WTC11 (cell line): ENCODE measurements at regions not wholly inside any gene's neighbourhood (a gene's known extent, or its start where the extent isn't known, plus 50 kb on each side); places are given as distances from the start of the nearest gene placed in this dataset.

Experiments used
- ATAC-seq: fragments of 200-7000 bp; cut with Tn5 transposase; 2 replicates; pipeline ENCODE4 v1.10.0; 2021; ENCODE audit warnings: mild to moderate bottlenecking, moderate library complexity
- CTCF ChIA-PET: fragments of 300-600 bp; sonication (Branson Sonifier 250); formaldehyde crosslinking; loops from one replicate; lab custom pipeline; 2021; ENCODE audit warnings: antibody characterized with exemption; lab: Charles Lee
- POLR2A ChIA-PET: fragments of 350-600 bp; sonication (Branson Sonifier 250); formaldehyde crosslinking; loops from one replicate; lab custom pipeline; 2021; ENCODE audit warnings: antibody characterized with exemption; lab: Charles Lee
- DNase-seq: peaks from one replicate; pipeline ENCODE4 v3.0.0; 2021; ENCODE audit warnings: low spot score
- H3K27ac Mint-ChIP-seq: 2 replicates; pipeline ENCODE4 v1.8.0; 2021; ENCODE audit warnings: mixed read lengths
- H3K27me3 Mint-ChIP-seq: 2 replicates; pipeline ENCODE4 v1.8.0; 2021; ENCODE audit warnings: low read depth, mild to moderate bottlenecking, moderate library complexity, mixed read lengths
- H3K36me3 Mint-ChIP-seq: 2 replicates; pipeline ENCODE4 v1.8.0; 2021; ENCODE audit warnings: mixed read lengths
- H3K4me1 Mint-ChIP-seq: 2 replicates; pipeline ENCODE4 v1.8.0; 2022; ENCODE audit warnings: mixed read lengths
- H3K4me3 Mint-ChIP-seq: 2 replicates; pipeline ENCODE4 v1.8.0; 2021; ENCODE audit warnings: mild to moderate bottlenecking, moderate library complexity, mixed read lengths
- H3K9me3 Mint-ChIP-seq: 2 replicates; pipeline ENCODE4 v1.8.0; 2021; ENCODE audit warnings: mixed read lengths
- AR ChIP-seq: fragments of 250-450 bp; sonication (Bioruptor Pico); IDR thresholded peaks from 2 replicates; pipeline ENCODE4 v1.9.0; 2021; ENCODE audit warnings: mild to moderate bottlenecking
- CBFB ChIP-seq: sonication (generic); formaldehyde crosslinking; IDR thresholded peaks from 2 replicates; pipeline ENCODE4 v1.8.1; 2022; ENCODE audit warnings: mild to moderate bottlenecking, low read depth, missing genetic modification reagents
- E2F5 ChIP-seq: sonication (generic); formaldehyde crosslinking; IDR thresholded peaks from 2 replicates; pipeline ENCODE4 v1.8.1; 2022; ENCODE audit warnings: mild to moderate bottlenecking, moderate library complexity, missing genetic modification reagents
- ELF4 ChIP-seq: sonication (generic); formaldehyde crosslinking; IDR thresholded peaks from 2 replicates; pipeline ENCODE4 v1.8.1; 2022; ENCODE audit warnings: low read depth, mild to moderate bottlenecking, moderate library complexity, missing genetic modification reagents
- ESRRA ChIP-seq: sonication (generic); formaldehyde crosslinking; IDR thresholded peaks from 2 replicates; pipeline ENCODE4 v1.8.1; 2022; ENCODE audit warnings: mild to moderate bottlenecking, missing genetic modification reagents, borderline replicate concordance
- FOXJ3 ChIP-seq: sonication (generic); formaldehyde crosslinking; IDR thresholded peaks from 2 replicates; pipeline ENCODE4 v1.9.0; 2021; ENCODE audit warnings: missing genetic modification reagents, mild to moderate bottlenecking, borderline replicate concordance
- FOXK1 ChIP-seq: sonication (generic); formaldehyde crosslinking; IDR thresholded peaks from 2 replicates; pipeline ENCODE4 v1.8.0; 2022; ENCODE audit warnings: mild to moderate bottlenecking, moderate library complexity, missing genetic modification reagents
- HMGXB4 ChIP-seq: sonication (generic); formaldehyde crosslinking; IDR thresholded peaks from 2 replicates; pipeline ENCODE4 v1.8.1; 2023; ENCODE audit warnings: mild to moderate bottlenecking, moderate library complexity, missing genetic modification reagents
- IRF1 ChIP-seq: sonication (generic); formaldehyde crosslinking; IDR thresholded peaks from 2 replicates; pipeline ENCODE4 v1.8.0; 2023; ENCODE audit warnings: missing genetic modification reagents
- IRF2 ChIP-seq: sonication (generic); formaldehyde crosslinking; IDR thresholded peaks from 2 replicates; pipeline ENCODE4 v1.8.0; 2022; ENCODE audit warnings: low read depth, missing genetic modification reagents, borderline replicate concordance
- MAX ChIP-seq: sonication (generic); formaldehyde crosslinking; IDR thresholded peaks from 2 replicates; pipeline ENCODE4 v1.8.0; 2022; ENCODE audit warnings: mild to moderate bottlenecking, missing genetic modification reagents
- MLX ChIP-seq: sonication (generic); formaldehyde crosslinking; IDR thresholded peaks from 2 replicates; pipeline ENCODE4 v1.8.1; 2023; ENCODE audit warnings: mild to moderate bottlenecking, missing genetic modification reagents, moderate library complexity
- NR1H2 ChIP-seq: sonication (generic); formaldehyde crosslinking; IDR thresholded peaks from 2 replicates; pipeline ENCODE4 v1.9.0; 2021; ENCODE audit warnings: mild to moderate bottlenecking, moderate library complexity, missing genetic modification reagents
- PRRX2 ChIP-seq: fragments of 250-450 bp; sonication (Bioruptor Pico); IDR thresholded peaks from 2 replicates; pipeline ENCODE4 v1.8.0; 2021; ENCODE audit warnings: mild to moderate bottlenecking
- SMAD3 ChIP-seq: sonication (generic); formaldehyde crosslinking; IDR thresholded peaks from 2 replicates; pipeline ENCODE4 v1.8.0; 2022; ENCODE audit warnings: missing genetic modification reagents, mild to moderate bottlenecking, borderline replicate concordance
- SMAD4 ChIP-seq: sonication (generic); formaldehyde crosslinking; IDR thresholded peaks from 2 replicates; pipeline ENCODE4 v1.8.0; 2022; ENCODE audit warnings: mild to moderate bottlenecking, missing genetic modification reagents
- SOX15 ChIP-seq: fragments of 250-450 bp; sonication (Bioruptor Pico); IDR thresholded peaks from 2 replicates; pipeline ENCODE4 v1.9.0; 2021; ENCODE audit warnings: mild to moderate bottlenecking
- TEAD1 ChIP-seq: sonication (generic); formaldehyde crosslinking; IDR thresholded peaks from 2 replicates; pipeline ENCODE4 v1.8.0; 2022; ENCODE audit warnings: mild to moderate bottlenecking, missing genetic modification reagents
- TP53 ChIP-seq: sonication (generic); formaldehyde crosslinking; IDR thresholded peaks from 2 replicates; pipeline ENCODE4 v1.8.1; 2023; ENCODE audit warnings: mild to moderate bottlenecking, missing genetic modification reagents
- ZBTB21 ChIP-seq: sonication (generic); formaldehyde crosslinking; IDR thresholded peaks from 2 replicates; pipeline ENCODE4 v1.8.1; 2023; ENCODE audit warnings: mild to moderate bottlenecking, missing genetic modification reagents, borderline replicate concordance
- ZNF121 ChIP-seq: sonication (generic); formaldehyde crosslinking; IDR thresholded peaks from 2 replicates; pipeline ENCODE4 v1.8.0; 2023; ENCODE audit warnings: missing genetic modification reagents
- ZNF263 ChIP-seq: sonication (generic); formaldehyde crosslinking; IDR thresholded peaks from 2 replicates; pipeline ENCODE4 v1.8.1; 2022; ENCODE audit warnings: low read depth, mild to moderate bottlenecking, moderate library complexity, missing genetic modification reagents
- ZNF416 ChIP-seq: fragments of 250-450 bp; sonication (Bioruptor Pico); IDR thresholded peaks from 2 replicates; pipeline ENCODE4 v1.9.0; 2021; ENCODE audit warnings: mild to moderate bottlenecking, inconsistent platforms
- ZSCAN18 ChIP-seq: fragments of 250-450 bp; sonication (Bioruptor Pico); IDR thresholded peaks from 2 replicates; pipeline ENCODE4 v2.1.2; 2022; ENCODE audit warnings: mild to moderate bottlenecking, moderate library complexity

- Mint-ChIP-seq H3K4me3 (no peak overlapping the region), H3K27me3 (peaks cover 4% of the 10 kb centered on the region), H3K36me3 (no peaks in the 10 kb centered on the region), H3K9me3 (peaks cover 7% of the 10 kb centered on the region; the same call in 1 of the 2 replicates), H3K27ac (no peak overlapping the region), H3K4me1 (peaks cover 7% of the 10 kb centered on the region; the same call in 1 of the 2 replicates)
- TF ChIP-seq ESRRA (CRISPR knock-in tag) (no peak), ZNF263 (CRISPR knock-in tag) (no peak)
- POLR2A ChIA-PET = no interaction called here
- no peak for DNase-seq
- no peak for ATAC-seq
- CTCF ChIA-PET = no interaction called here
Measured at GRCh38 chr19:31499281-31500196, 150.3 kb upstream of the TSHZ3 start.

- ChIA-PET CTCF (no interaction called here), POLR2A (no interaction called here)
- Mint-ChIP-seq H3K27ac (no peak overlapping the region), H3K27me3 (peaks cover 4% of the 10 kb centered on the region), H3K4me1 (peaks cover 7% of the 10 kb centered on the region; the same call in 1 of the 2 replicates), H3K36me3 (no peaks in the 10 kb centered on the region), H3K4me3 (no peak overlapping the region), H3K9me3 (peaks cover 12% of the 10 kb centered on the region; the same call in 1 of the 2 replicates)
- TF ChIP-seq SOX15 (no peak), ZNF416 (CRISPR knock-in tag) (no peak), FOXJ3 (no peak), ZBTB21 (no peak), IRF2 (CRISPR knock-in tag) (no peak), NR1H2 (CRISPR knock-in tag) (no peak), MAX (CRISPR knock-in tag) (no peak), ELF4 (CRISPR knock-in tag) (no peak), TP53 (no peak), SMAD4 (CRISPR knock-in tag) (no peak), AR (CRISPR knock-in tag) (no peak), CBFB (CRISPR knock-in tag) (no peak), PRRX2 (CRISPR knock-in tag) (no peak), IRF1 (CRISPR knock-in tag) (no peak)
- DNase-seq (no peak), ATAC-seq (no peak)
Measured at GRCh38 chr19:31500197-31500830, 151.1 kb upstream of the TSHZ3 start.

GRCh38 chr19:31500946-31501345, 151.7 kb upstream of the TSHZ3 start:
- Mint-ChIP-seq H3K9me3 (peaks cover 12% of the 10 kb centered on the region; the same call in 1 of the 2 replicates), H3K36me3 (no peaks in the 10 kb centered on the region), H3K27me3 (peaks cover 4% of the 10 kb centered on the region), H3K4me3 (no peak overlapping the region), H3K27ac (no peak overlapping the region), H3K4me1 (peaks cover 7% of the 10 kb centered on the region; the same call in 1 of the 2 replicates)
- CTCF ChIA-PET = no interaction called here
- no peak for ATAC-seq
- no peak for DNase-seq
- POLR2A ChIA-PET = no interaction called here
- no peak for TF ChIP-seq ZNF121 (CRISPR knock-in tag)
- no peak for TF ChIP-seq HMGXB4 (CRISPR knock-in tag)
- TF ChIP-seq SMAD3 (CRISPR knock-in tag) = no peak
- TF ChIP-seq MLX (CRISPR knock-in tag) = no peak
- no peak for TF ChIP-seq ZSCAN18 (CRISPR knock-in tag)
- no peak for TF ChIP-seq FOXK1 (CRISPR knock-in tag)
- TF ChIP-seq E2F5 (CRISPR knock-in tag) = no peak
- no peak for TF ChIP-seq TEAD1
